Type B pancreatic cell (in vitro differentiated cells): ENCODE measurements at regions not wholly inside any gene's neighbourhood (a gene's known extent, or its start where the extent isn't known, plus 50 kb on each side); places are given as distances from the start of the nearest gene placed in this dataset.

Experiments
- DNase-seq: peaks from one replicate; pipeline ENCODE4 v3.0.0; 2021; ENCODE audit warnings: mixed read lengths; ENCODE audit not compliant: unreplicated experiment; ENCODE audit errors: extremely low spot score
- H3K27ac Mint-ChIP-seq: 2 replicates; pipeline ENCODE4 v1.8.0; 2021; ENCODE audit warnings: mild to moderate bottlenecking, mixed read lengths
- H3K27me3 Mint-ChIP-seq: 2 replicates; pipeline ENCODE4 v1.8.0; 2021; ENCODE audit warnings: mixed read lengths
- H3K36me3 Mint-ChIP-seq: 2 replicates; pipeline ENCODE4 v1.8.0; 2021; ENCODE audit warnings: mixed read lengths
- H3K4me1 Mint-ChIP-seq: one replicate; pipeline ENCODE4 v1.8.0; 2021; ENCODE audit warnings: mixed read lengths; ENCODE audit not compliant: unreplicated experiment
- H3K4me3 Mint-ChIP-seq: 2 replicates; pipeline ENCODE4 v1.8.0; 2021; ENCODE audit warnings: mild to moderate bottlenecking, mixed read lengths
- H3K9me3 Mint-ChIP-seq: 2 replicates; pipeline ENCODE4 v1.8.0; 2021; ENCODE audit warnings: mixed read lengths
- TF ChIP-seq, protein P1 (sequence below): fragments of 200-600 bp; sonication (generic); conservative IDR thresholded peaks from 2 replicates; pipeline ENCODE4 v1.5.0; 2021; ENCODE audit warnings: antibody characterized with exemption, mild to moderate bottlenecking

DNA sequence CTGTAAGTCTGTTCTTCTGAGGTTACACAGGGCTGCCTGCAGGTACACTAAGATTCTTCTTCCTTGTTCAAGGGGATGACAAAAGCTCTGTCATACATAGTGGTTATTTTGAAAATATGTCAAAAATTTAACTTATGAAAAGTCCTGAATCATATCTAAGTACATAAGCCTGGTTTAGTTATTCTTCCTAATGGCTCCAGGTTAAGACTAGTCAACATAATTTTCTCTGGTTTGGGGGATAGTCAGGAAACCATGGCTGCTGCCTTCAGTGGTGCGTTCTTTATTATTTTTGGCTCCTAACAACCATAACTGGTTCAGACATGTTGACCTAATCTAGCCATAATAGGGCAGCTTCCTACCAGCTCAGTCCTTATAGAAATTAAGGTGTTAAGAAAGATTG, 257.4 kb upstream of the DDI1 start:
- peaks cover 5% of the 10 kb centered on the region for H3K9me3 Mint-ChIP-seq
- H3K4me1 Mint-ChIP-seq, result no peaks in the 10 kb centered on the region
- no peak overlapping the region for H3K4me3 Mint-ChIP-seq
- no peaks in the 10 kb centered on the region for H3K27me3 Mint-ChIP-seq
- H3K36me3 Mint-ChIP-seq, result no peaks in the 10 kb centered on the region
- H3K27ac Mint-ChIP-seq, result no peak overlapping the region
- TF ChIP-seq, protein P1, sequence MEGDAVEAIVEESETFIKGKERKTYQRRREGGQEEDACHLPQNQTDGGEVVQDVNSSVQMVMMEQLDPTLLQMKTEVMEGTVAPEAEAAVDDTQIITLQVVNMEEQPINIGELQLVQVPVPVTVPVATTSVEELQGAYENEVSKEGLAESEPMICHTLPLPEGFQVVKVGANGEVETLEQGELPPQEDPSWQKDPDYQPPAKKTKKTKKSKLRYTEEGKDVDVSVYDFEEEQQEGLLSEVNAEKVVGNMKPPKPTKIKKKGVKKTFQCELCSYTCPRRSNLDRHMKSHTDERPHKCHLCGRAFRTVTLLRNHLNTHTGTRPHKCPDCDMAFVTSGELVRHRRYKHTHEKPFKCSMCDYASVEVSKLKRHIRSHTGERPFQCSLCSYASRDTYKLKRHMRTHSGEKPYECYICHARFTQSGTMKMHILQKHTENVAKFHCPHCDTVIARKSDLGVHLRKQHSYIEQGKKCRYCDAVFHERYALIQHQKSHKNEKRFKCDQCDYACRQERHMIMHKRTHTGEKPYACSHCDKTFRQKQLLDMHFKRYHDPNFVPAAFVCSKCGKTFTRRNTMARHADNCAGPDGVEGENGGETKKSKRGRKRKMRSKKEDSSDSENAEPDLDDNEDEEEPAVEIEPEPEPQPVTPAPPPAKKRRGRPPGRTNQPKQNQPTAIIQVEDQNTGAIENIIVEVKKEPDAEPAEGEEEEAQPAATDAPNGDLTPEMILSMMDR, result no peak
- DNase-seq, result no peak

- no peak for DNase-seq
- Mint-ChIP-seq H3K9me3 (peaks cover 5% of the 10 kb centered on the region), H3K36me3 (no peaks in the 10 kb centered on the region), H3K27me3 (no peaks in the 10 kb centered on the region), H3K27ac (no peak overlapping the region), H3K4me3 (no peak overlapping the region), H3K4me1 (no peaks in the 10 kb centered on the region)
- TF ChIP-seq, protein P1, result no peak
Observed at GRCh38 chr11:103789952-103790351, 246.5 kb upstream of the DDI1 start.

DNA sequence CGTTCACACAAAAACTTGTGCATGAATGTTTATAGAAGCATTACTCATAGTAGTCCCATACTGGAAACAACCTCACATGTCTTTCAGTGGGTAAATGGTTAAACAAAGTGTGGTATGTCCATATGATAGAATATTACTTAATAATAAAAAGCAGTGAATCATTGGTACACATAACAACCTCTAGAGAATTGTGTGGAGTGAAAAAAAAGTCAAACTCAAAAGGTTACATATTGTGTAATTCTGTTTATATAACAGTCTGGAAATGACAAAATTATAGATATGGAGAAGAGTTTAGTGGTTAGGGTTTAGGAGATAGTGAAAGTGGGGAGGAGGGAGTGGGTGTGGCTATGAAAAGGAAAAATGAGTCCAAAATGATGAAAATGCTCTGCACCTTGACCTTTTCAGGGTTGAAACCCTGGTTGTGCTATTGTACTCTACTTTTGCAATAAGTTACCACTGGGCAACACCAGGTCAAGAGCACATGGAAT, 243.4 kb upstream of the DDI1 start:
- H3K9me3 Mint-ChIP-seq, result peaks cover 5% of the 10 kb centered on the region
- TF ChIP-seq, protein P1, result no peak
- H3K27me3 Mint-ChIP-seq, result no peaks in the 10 kb centered on the region
- no peak for DNase-seq
- no peaks in the 10 kb centered on the region for H3K4me1 Mint-ChIP-seq
- no peak overlapping the region for H3K27ac Mint-ChIP-seq
- no peak overlapping the region for H3K4me3 Mint-ChIP-seq
- no peaks in the 10 kb centered on the region for H3K36me3 Mint-ChIP-seq

DNA sequence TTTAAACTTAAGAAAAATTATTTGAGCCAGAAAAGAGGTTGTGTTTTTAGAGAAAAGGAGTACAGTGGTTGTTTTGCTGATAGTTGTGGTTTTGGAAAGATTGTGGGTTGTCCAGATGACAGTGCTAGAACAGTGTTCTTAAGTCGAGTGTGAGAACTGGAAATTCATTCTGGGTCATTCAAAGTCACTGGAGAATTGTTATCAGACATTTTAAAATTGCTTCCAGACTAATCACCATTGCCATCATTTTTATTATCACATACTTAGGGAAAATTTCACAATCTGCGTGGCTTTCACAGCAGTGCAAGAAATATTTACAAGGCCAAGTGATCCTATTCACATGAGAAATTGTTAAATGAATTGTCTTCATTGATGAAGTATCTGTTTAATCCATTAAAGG, 242.2 kb upstream of the DDI1 start:
- H3K27me3 Mint-ChIP-seq, result no peaks in the 10 kb centered on the region
- peaks cover 5% of the 10 kb centered on the region for H3K9me3 Mint-ChIP-seq
- H3K27ac Mint-ChIP-seq, result no peak overlapping the region
- no peaks in the 10 kb centered on the region for H3K36me3 Mint-ChIP-seq
- DNase-seq, result no peak
- TF ChIP-seq, protein P1, result no peak
- no peak overlapping the region for H3K4me3 Mint-ChIP-seq
- no peaks in the 10 kb centered on the region for H3K4me1 Mint-ChIP-seq

DNA sequence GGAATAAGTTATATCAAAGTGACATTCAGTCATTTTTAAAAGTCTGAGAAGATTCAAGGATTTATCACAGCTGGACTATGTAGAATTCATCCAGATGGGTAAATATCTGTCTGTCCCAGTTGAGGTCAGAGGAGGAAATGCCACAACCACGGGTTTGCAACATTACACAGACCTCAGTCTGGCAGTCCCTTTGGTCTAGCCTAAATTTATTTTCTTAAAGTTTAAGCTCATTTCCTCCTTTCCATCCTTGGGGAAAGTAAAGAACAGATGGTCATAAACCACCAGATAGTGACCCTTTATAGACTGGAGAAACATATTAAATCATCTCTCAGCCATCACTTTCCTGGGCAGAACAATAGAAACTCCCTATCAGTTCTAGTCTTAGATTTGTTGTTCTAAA, 238.4 kb upstream of the DDI1 start:
- DNase-seq, result no peak
- H3K27me3 Mint-ChIP-seq, result no peaks in the 10 kb centered on the region
- H3K36me3 Mint-ChIP-seq, result no peaks in the 10 kb centered on the region
- H3K4me1 Mint-ChIP-seq, result no peaks in the 10 kb centered on the region
- TF ChIP-seq, protein P1, result no peak
- no peak overlapping the region for H3K4me3 Mint-ChIP-seq
- H3K9me3 Mint-ChIP-seq, result no peaks in the 10 kb centered on the region
- no peak overlapping the region for H3K27ac Mint-ChIP-seq

DNA sequence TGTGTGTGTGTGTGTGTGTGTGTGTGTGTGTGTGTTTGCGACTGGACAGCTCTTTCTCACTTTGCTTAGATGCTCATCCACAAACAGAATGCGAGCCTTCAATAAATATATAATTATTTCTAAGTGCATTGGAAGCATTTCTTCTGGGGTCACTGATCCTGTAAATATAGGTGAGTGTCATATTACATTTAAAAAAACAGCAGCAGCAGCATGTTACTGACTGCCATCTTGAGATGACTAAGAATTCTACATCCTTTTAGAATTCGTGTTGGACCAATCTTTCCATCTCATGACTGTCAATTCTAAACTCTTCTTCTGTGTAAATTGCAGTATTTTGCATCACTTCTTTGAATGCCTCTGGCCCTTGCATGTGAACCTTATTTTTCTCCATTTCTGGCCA, 238.0 kb upstream of the DDI1 start:
- Mint-ChIP-seq H3K27ac (no peak overlapping the region), H3K4me1 (no peaks in the 10 kb centered on the region), H3K36me3 (no peaks in the 10 kb centered on the region), H3K4me3 (no peak overlapping the region), H3K9me3 (no peaks in the 10 kb centered on the region), H3K27me3 (no peaks in the 10 kb centered on the region)
- TF ChIP-seq, protein P1, result no peak
- no peak for DNase-seq
